Limb (tissue), 2 donors: ENCODE measurements at regions not wholly inside any gene's neighbourhood (a gene's known extent, or its start where the extent isn't known, plus 50 kb on each side); places are given as distances from the start of the nearest gene placed in this dataset.
A peak's percentile ranks its signal among the peaks of the same experiment; 100 is the strongest.
"Not testable (repeated sequence)": the region's sequence is repeated elsewhere in the genome, so short reads cannot be mapped to it uniquely, and the experiment has no call there.

Experiments used
- DNase-seq, 2 donors: peaks; one replicate each; pipeline ENCODE4 v3.0.0-alpha.2; 2016; ENCODE audit errors: extremely low spot score in 2 of 2

DNA sequence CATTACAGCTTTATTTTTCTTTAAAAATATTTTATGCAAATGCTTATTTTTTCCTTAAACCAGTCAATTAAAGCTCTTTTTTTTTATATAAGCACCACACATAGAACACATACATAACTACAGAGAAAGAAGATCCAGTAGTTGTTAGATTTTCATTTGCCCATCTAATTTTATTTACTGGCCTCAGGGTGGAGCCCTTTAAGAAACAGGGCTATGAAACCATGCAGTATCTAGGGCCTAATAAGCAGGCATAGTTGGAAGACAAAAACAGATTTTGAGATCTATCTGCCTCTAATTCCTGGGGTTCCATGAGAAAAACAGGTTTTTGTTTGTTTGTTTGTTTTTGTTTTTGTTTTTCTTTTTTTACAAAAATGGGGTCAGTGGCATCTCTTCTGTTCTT, 120.6 kb downstream of the BCHE start:
- no peak for DNase-seq

DNA sequence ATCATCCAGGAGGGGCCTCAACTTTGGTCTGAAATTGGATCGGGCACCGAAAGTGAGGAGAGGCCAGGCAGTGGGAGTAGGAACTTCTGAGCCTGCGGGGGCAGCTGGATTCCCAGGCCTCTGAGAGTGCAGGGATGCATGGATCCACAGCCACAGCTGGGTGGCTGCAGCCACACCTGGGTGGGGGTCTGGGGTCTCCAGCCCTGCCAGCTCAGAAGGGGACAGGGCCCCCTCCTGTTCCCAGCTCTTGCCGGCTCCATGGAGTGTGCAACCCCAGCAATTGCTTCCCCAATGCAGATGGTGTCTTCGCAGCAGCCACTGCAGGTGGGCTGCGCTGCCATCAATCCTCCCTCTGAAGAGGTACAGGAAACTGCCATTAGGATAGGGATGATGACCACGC, 123.7 kb downstream of the BCHE start:
- no peak for DNase-seq

- DNase-seq, result no peak
These were observed 124.8 kb downstream of the BCHE start for GRCh38 chr3:165712382-165712781.

- DNase-seq, result no peak
These were observed 139.3 kb downstream of the BCHE start for GRCh38 chr3:165697910-165698309.

GRCh38 chr3:165696496-165696895, 140.7 kb downstream of the BCHE start:
- no peak for DNase-seq

GRCh38 chr3:165683947-165684346, 153.3 kb downstream of the BCHE start:
- no peak for DNase-seq

DNA sequence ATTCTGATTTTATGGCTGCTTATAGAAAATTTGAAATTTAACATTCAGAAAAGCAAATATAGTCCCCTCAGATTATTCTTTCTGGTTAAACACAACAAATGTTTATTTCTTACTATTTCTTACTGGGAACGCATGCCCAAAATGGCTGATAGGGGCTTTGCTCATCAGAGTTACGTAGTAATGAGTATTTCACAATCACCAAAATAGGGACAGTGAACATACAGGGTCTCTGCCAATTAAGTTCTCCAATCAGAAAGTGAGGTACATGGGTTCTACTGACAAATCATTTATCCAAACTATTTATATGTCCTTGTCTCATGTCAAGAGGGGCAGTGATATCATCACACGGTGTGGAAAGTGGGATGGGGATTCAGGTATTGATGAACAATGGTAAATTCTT, 154.5 kb downstream of the BCHE start:
- DNase-seq, result no peak

- DNase-seq, result no peak
These were observed 167.3 kb downstream of the BCHE start for GRCh38 chr3:165669967-165670366.

- DNase-seq, result no peak
These were observed 167.7 kb downstream of the BCHE start for GRCh38 chr3:165669504-165669903.

- DNase-seq, result no peak
These were observed 169.5 kb downstream of the BCHE start for GRCh38 chr3:165667676-165668075.

DNA sequence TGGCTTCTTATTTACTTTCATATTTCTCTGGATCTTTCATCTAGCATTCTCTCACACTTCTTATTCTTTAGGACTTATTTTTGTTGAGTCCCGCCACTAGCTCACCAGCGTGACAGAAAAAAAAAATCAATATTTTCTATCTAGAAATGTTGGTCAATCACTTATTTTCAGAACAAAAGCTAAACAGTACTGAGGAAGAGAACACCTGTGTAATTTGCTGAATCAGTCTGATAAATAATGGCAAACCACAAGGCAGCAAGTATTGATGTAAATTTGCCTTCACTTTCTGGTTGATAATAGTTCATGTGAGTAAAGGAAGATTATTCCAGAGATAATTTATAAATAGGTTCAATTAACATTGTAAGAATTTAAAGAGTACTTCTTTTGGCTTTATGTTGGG, 179.2 kb downstream of the BCHE start:
- DNase-seq, result no peak

DNA sequence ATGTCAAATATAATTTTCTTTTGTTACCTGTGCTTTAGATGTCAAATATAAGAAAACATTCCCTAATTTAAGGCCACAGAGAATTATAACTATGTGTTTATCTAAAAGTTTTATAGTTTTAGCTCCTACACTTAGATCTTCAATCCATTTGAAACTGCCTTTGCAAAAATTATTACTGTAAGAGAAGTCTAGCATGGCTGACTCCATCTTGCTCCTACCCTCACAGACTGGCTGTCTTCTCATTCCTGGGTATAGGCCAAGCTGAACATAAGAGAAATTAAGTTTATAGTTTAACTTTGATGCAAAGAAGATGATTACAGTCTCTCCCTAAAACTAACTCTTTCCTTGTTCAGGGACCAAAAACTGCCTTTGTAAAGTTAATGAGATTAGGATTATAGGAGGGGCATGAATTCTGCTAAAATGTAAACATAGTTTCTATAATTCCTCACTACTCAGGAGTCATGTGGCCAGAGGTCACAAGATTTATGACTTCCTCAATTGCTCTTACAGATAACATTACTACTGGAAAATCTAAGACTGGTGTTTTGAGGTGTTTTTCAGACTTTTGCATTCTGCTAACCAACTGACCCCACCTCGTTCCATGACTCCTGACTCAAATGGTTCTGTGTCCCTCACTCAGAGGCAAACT, 184.0 kb downstream of the BCHE start:
- DNase-seq, result no peak

DNA sequence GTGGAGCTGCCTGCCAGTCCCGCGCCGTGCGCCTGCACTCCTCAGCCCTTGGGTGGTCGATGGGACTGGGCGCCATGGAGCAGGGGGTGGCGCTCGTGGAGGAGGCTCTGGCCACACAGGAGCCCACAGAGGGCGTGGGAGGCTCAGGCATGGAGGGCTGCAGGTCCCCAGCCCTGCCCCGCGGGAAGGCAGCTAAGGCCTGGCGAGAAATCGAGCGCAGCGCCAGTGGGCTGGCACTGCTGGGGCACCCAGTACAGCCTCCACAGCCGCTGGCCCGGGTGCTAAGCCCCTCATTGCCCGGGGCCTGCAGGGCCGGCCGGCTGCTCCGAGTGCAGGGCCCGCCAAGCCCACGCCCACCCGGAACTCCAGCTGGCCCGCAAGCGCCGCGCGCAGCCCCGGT, 187.9 kb downstream of the BCHE start:
- not testable (repeated sequence) for DNase-seq

DNA sequence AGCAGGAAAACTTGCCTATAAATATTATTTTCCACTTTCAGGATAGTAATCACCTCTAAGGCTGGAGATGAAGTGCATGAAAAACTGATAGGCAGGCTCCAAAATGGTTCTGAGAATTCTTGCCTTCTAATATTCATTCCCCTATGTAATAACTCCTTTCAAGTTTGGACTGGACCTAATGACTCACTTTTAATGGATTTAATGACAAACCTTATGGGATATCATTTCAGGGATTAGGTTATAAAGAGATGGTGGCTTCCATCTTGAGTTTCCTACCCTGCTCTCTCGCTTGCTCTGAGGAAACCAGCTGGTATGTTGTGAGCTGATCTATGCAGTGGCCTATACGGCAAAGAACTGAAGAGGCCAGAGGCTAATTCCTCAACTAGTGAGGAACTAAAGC, 192.0 kb downstream of the BCHE start:
- DNase-seq, result no peak

DNA sequence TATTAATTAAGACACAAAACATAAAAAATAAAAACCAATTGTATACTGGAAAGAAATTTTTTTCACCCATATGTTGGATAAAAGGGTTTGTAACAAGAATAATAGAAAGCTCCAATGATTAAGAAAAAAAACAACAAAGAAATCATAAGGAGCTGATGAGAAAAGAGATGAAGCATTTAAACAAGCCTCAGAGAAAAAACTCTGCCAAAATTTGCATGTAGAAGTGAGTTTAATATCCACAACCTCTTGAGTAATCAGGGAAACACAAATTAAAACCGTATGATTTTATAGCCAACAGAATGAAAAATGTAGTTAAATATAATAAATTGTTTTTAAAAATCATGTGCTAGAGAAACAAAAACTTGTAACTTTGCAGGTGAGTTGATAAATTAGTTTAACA, 192.9 kb downstream of the BCHE start:
- DNase-seq, result no peak

- DNase-seq, result peak in 1 of 2 donors; percentile 41
These were observed 193.8 kb downstream of the BCHE start for GRCh38 chr3:165643425-165643824.

DNA sequence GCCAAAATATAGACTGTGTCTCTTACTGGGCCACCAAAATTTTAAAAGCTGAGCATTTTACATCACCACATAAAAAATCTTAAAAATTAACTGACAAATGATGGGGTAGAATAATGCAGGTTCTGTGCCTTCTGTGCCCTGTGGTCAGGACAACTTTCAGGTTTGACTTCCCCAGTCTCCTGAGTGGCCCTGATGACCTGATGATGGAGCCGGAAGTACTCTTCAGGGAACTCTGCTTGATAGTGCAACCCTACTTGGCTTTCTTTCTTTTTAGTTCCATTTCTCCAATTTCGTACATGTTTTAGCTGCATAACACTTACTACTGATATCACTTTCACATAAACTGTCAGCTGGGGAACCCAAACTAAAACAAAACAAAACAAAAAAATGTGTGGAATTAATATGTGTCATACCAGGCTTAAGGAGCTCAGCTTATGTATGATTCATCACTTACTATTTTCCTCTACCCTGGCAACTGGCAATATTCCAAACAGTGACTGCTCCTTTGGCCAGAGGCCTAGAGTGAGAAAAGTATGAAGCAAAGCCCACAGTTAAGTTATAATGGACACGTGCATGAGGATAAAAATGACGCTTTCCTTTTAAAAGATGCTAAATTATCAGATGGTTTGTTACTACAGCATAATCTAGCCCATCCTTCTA, 194.3 kb downstream of the BCHE start:
- DNase-seq, result peak; percentile 65 to 86

GRCh38 chr3:165641569-165642310, 195.5 kb downstream of the BCHE start:
- DNase-seq, result no peak

DNA sequence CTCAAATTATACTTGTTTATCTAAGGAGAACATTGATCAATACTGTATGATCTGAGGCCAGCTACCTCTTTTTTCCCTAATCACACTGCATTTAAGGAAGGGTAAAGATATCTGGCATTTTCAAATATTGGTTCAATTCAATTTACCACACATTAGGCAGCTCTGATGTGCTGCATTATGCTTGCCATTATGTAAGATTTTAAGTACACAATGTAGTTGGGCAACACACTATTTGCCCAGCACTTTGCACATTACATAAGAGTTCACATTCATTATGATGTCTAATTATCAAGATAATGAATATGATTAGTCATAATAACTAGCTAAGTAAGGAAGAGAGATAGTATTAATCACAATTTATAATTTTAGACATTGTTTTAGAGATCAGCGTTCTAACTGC, 196.3 kb downstream of the BCHE start:
- DNase-seq, result no peak

DNA sequence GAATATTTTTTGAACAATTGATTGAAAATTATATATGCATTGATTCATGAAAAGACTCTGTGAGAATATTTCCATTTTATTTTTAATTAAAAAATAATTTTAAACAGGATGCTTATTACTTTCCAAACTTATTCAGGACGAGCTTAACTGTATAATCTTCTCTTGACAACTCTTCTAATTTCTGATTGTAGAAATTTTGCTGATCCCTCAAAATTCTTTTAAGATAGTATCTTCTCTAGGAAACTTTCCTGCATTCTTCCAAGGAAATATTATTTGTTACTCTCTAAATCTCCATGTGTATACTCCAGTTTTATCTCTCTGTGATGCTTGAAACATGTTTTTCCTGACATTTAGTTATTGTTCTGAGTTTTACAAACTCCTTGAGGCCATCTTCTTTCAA, 197.2 kb downstream of the BCHE start:
- no peak for DNase-seq

DNA sequence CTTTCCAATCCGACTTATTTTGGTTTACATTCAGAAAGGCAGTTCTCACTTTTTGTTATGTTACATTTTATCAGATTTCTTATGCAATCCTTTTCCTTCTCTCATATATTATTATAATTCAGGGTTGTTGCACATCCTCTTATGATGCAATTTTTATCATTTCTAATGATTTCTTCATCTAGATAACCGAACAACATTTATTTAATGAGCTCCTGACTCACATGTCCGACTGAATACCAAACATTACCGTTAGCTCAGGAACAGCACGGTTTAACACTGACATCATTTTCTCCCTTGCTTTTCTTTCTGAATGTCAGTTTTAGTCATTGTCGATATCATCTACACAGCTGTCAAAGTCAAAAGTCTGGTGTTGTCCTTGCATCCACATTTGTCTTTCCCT, 199.2 kb downstream of the BCHE start:
- DNase-seq, result no peak

- DNase-seq, result no peak
These were observed 200.6 kb downstream of the BCHE start for GRCh38 chr3:165636684-165637015.
